DOHH2 (cell line): ENCODE measurements at regions not wholly inside any gene's neighbourhood (a gene's known extent, or its start where the extent isn't known, plus 50 kb on each side); places are given as distances from the start of the nearest gene placed in this dataset.

Source experiments
- CTCF ChIP-seq: fragments of 200-600 bp; sonication (generic); IDR thresholded peaks from one replicate; pipeline ENCODE4 v1.5.1; 2014; ENCODE audit warnings: antibody characterized with exemption, mild to moderate bottlenecking, low read depth, low read length; ENCODE audit not compliant: poor library complexity, severe bottlenecking
- EZH2phosphoT487 ChIP-seq: fragments of 200-600 bp; sonication (generic); IDR thresholded peaks from 2 replicates; pipeline ENCODE4 v1.6.1; 2017; ENCODE audit warnings: borderline replicate concordance, mild to moderate bottlenecking, antibody characterized with exemption, low read length, moderate library complexity, mixed read lengths

GRCh38 chr2:186309901-186310300, 176.2 kb upstream of the ZC3H15 start:
- TF ChIP-seq CTCF (no peak), EZH2phosphoT487 (no peak)
